PC-9 (cell line): ENCODE measurements at regions not wholly inside any gene's neighbourhood (a gene's known extent, or its start where the extent isn't known, plus 50 kb on each side); places are given as distances from the start of the nearest gene placed in this dataset.

Source experiments
- BruUV-seq: library from RNA; stranded (reverse); fragments of 400-500 nt; replicated peaks from 2 replicates; lab custom pipeline; 2021; lab: Mats Ljungman, UMichigan
- CTCF ChIA-PET: fragments of 300-600 bp; sonication (Branson Sonifier 250); formaldehyde crosslinking; loops from one replicate; lab custom pipeline; 2022; ENCODE audit warnings: antibody characterized with exemption; lab: Charles Lee
- POLR2A ChIA-PET: fragments of 300-600 bp; sonication (Branson Sonifier 250); formaldehyde crosslinking; loops from one replicate; lab custom pipeline; 2022; ENCODE audit warnings: antibody characterized with exemption; ENCODE audit not compliant: unreplicated experiment; lab: Charles Lee
- DNase-seq, 2 experiments: peaks; one replicate each; pipeline versions ENCODE4 v3.0.0 to v3.0.0-alpha.2; 2015 to 2022; ENCODE audit warnings: mixed read lengths in 1 of 2
- H2AFZ ChIP-seq: fragments of 200-600 bp; sonication (generic); 2 replicates; pipeline ENCODE4 v1.8.1; 2017; ENCODE audit warnings: antibody characterized with exemption
- H3F3A ChIP-seq: fragments of 200-600 bp; sonication (generic); 2 replicates; pipeline ENCODE4 v1.8.1; 2017; ENCODE audit warnings: antibody characterized with exemption, mild to moderate bottlenecking, low read depth; ENCODE audit not compliant: insufficient read depth
- H3K27ac ChIP-seq: fragments of 200-600 bp; sonication (generic); 2 replicates; pipeline ENCODE4 v1.6.1; 2016; ENCODE audit warnings: mixed run types
- H3K27me3 ChIP-seq: fragments of 200-600 bp; sonication (generic); 2 replicates; pipeline ENCODE4 v1.6.1; 2016; ENCODE audit warnings: low read depth, mixed run types; ENCODE audit not compliant: insufficient read depth
- H3K36me3 ChIP-seq: fragments of 200-600 bp; sonication (generic); 2 replicates; pipeline ENCODE4 v1.6.1; 2016; ENCODE audit warnings: low read depth, mixed run types
- H3K4me1 ChIP-seq: fragments of 200-600 bp; sonication (generic); replicated peaks from 2 replicates; pipeline ENCODE4 v1.6.1; 2016; ENCODE audit warnings: mixed run types; ENCODE audit not compliant: insufficient read depth
- H3K4me2 ChIP-seq: fragments of 200-600 bp; sonication (generic); 2 replicates; pipeline ENCODE4 v1.6.1; 2017; ENCODE audit warnings: mixed run types
- H3K4me3 ChIP-seq: fragments of 200-600 bp; sonication (generic); 2 replicates; pipeline ENCODE4 v1.6.1; 2016; ENCODE audit warnings: mixed run types
- H3K79me2 ChIP-seq: fragments of 200-600 bp; sonication (generic); 2 replicates; pipeline ENCODE4 v1.6.1; 2017; ENCODE audit warnings: low read depth, mixed run types
- H3K9me2 ChIP-seq: fragments of 200-600 bp; sonication (generic); 2 replicates; pipeline ENCODE4 v1.8.1; 2017; ENCODE audit warnings: mild to moderate bottlenecking; ENCODE audit not compliant: insufficient read depth
- H3K9me3 ChIP-seq: fragments of 200-600 bp; sonication (generic); 2 replicates; pipeline ENCODE4 v1.8.1; 2016; ENCODE audit warnings: low read depth; ENCODE audit not compliant: insufficient read depth
- H4K20me1 ChIP-seq: fragments of 200-600 bp; sonication (generic); 2 replicates; pipeline ENCODE4 v1.8.1; 2017; ENCODE audit not compliant: insufficient read depth
- EZH2 ChIP-seq: fragments of 200-600 bp; sonication (generic); IDR thresholded peaks from 2 replicates; pipeline ENCODE4 v1.8.0; 2017; ENCODE audit warnings: antibody characterized with exemption, low read depth
- intact Hi-C: fragments of 100-400 bp; cut with micrococcal nuclease; formaldehyde crosslinking; loops from one replicate; pipeline ENCODE4 v1.10.0; 2022; ENCODE audit not compliant: unreplicated experiment
- TF ChIP-seq, protein P1 (sequence below): fragments of 200-600 bp; sonication (generic); conservative IDR thresholded peaks from 2 replicates; pipeline ENCODE4 v1.6.1; 2017; ENCODE audit warnings: mixed run types, antibody characterized with exemption, mild to moderate bottlenecking, moderate library complexity

DNA sequence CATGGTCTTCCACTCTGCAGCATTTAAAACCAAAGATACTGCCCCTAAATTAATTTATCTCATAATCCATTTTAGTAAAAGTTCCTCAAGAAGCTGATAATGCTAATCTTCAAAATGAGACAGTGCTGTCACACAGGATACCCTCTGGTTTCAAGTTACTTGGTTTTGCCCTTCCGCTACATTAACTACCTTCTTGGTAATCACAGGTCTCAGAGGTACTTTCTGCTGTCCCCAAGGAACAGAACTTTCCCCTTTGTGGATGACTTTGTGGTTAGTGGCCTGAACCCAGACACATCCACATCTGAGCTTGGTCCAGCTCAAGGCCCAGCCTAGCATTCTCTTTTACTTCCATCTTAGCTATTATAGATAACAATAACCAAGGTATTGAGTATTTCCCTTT lies 88.8 kb upstream of the TMEM26 start:
- no peaks in the 10 kb centered on the region for H4K20me1 ChIP-seq
- H2AFZ ChIP-seq: no peak overlapping the region
- H3K9me3 ChIP-seq: no peaks in the 10 kb centered on the region
- no peaks in the 10 kb centered on the region for H3K36me3 ChIP-seq
- no peaks in the 10 kb centered on the region for H3K4me1 ChIP-seq
- ChIA-PET POLR2A (no interaction called here), CTCF (no interaction called here)
- no peaks in the 10 kb centered on the region for H3K9me2 ChIP-seq
- TF ChIP-seq, protein P1, sequence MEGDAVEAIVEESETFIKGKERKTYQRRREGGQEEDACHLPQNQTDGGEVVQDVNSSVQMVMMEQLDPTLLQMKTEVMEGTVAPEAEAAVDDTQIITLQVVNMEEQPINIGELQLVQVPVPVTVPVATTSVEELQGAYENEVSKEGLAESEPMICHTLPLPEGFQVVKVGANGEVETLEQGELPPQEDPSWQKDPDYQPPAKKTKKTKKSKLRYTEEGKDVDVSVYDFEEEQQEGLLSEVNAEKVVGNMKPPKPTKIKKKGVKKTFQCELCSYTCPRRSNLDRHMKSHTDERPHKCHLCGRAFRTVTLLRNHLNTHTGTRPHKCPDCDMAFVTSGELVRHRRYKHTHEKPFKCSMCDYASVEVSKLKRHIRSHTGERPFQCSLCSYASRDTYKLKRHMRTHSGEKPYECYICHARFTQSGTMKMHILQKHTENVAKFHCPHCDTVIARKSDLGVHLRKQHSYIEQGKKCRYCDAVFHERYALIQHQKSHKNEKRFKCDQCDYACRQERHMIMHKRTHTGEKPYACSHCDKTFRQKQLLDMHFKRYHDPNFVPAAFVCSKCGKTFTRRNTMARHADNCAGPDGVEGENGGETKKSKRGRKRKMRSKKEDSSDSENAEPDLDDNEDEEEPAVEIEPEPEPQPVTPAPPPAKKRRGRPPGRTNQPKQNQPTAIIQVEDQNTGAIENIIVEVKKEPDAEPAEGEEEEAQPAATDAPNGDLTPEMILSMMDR: no peak
- TF ChIP-seq EZH2: no peak
- no peaks in the 10 kb centered on the region for H3F3A ChIP-seq
- H3K27me3 ChIP-seq: no peaks in the 10 kb centered on the region
- H3K27ac ChIP-seq: no peak overlapping the region
- intact Hi-C loops: no loop called here
- H3K4me2 ChIP-seq: no peak overlapping the region
- DNase-seq: no peak
- H3K4me3 ChIP-seq: no peak overlapping the region
- H3K79me2 ChIP-seq: no peaks in the 10 kb centered on the region
- BruUV-seq: no TSS peak

DNA sequence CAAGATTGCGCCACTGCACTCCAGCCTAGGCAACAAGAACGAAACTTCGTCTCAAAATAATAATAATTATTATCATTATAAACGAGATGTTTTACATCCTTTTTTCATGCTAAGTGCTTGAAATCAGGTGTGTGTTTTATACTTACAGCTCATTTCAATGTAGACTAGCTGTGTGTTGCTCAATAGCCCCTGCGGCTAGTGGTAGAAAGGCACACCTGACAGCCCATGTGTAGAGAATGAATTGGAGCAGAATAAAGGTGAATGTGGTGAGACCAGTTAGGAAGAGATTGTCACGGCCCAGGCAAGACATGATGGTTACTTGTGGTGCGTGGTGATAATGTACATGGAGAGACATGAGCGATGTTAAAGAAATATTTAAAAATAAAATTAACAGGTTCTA lies 86.7 kb upstream of the TMEM26 start:
- H3K4me3 ChIP-seq: no peak overlapping the region
- DNase-seq: no peak
- H3K9me2 ChIP-seq: no peaks in the 10 kb centered on the region
- TF ChIP-seq EZH2: no peak
- TF ChIP-seq, protein P1: no peak
- H3K4me1 ChIP-seq: no peaks in the 10 kb centered on the region
- ChIA-PET CTCF (no interaction called here), POLR2A (interaction anchor here (0.6 kb wide), 1 partner anchor 15 kb away, joined by 3 read pairs; no protein-coding TSS in a partner anchor)
- no TSS peak for BruUV-seq
- H3K9me3 ChIP-seq: no peaks in the 10 kb centered on the region
- H3K27ac ChIP-seq: no peak overlapping the region
- no peak overlapping the region for H2AFZ ChIP-seq
- H3K4me2 ChIP-seq: no peak overlapping the region
- H3K36me3 ChIP-seq: no peaks in the 10 kb centered on the region
- H3F3A ChIP-seq: no peaks in the 10 kb centered on the region
- no peaks in the 10 kb centered on the region for H3K79me2 ChIP-seq
- no peaks in the 10 kb centered on the region for H4K20me1 ChIP-seq
- intact Hi-C loops: no loop called here
- H3K27me3 ChIP-seq: no peaks in the 10 kb centered on the region

DNA sequence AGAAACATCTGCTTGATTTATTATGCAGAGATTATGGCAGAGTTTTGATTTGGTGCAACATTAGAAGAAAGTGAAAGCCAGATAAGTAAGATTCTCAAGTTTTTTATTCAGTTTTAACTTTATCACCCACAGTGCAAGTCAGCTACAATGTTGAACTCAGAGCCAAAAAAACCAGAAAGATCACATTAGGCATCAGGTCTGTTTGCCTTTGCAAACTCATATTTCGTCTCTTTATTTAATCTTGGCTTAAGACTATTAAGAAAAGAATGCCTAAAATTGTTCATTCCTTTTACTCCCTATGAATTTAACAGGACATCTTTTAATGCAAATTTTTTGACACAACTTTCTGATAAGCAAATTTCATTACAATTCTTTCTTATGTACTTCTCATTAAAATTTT lies 76.0 kb upstream of the TMEM26 start:
- DNase-seq: no peak
- no peaks in the 10 kb centered on the region; the same call in 1 of the 2 replicates for H3K9me2 ChIP-seq
- H3K36me3 ChIP-seq: no peaks in the 10 kb centered on the region
- no peaks in the 10 kb centered on the region for H3K9me3 ChIP-seq
- H3K4me1 ChIP-seq: no peaks in the 10 kb centered on the region; the same call in 1 of the 2 replicates
- CTCF ChIA-PET: no interaction called here
- no TSS peak for BruUV-seq
- H3K4me2 ChIP-seq: no peak overlapping the region
- H3K4me3 ChIP-seq: no peak overlapping the region
- no peaks in the 10 kb centered on the region for H3F3A ChIP-seq
- no peak overlapping the region for H3K27ac ChIP-seq
- TF ChIP-seq, protein P1: no peak
- TF ChIP-seq EZH2: no peak
- POLR2A ChIA-PET: no interaction called here
- intact Hi-C loops: no loop called here
- H4K20me1 ChIP-seq: no peaks in the 10 kb centered on the region
- H3K27me3 ChIP-seq: no peaks in the 10 kb centered on the region
- no peak overlapping the region for H2AFZ ChIP-seq
- H3K79me2 ChIP-seq: no peaks in the 10 kb centered on the region
